22Rv1 (cell line): ENCODE measurements at regions not wholly inside any gene's neighbourhood (a gene's known extent, or its start where the extent isn't known, plus 50 kb on each side); places are given as distances from the start of the nearest gene placed in this dataset.

ENCODE experiments used
- ZFX ChIP-seq: fragments of 450-650 bp; IDR thresholded peaks from 2 replicates; pipeline ENCODE4 v1.6.1; 2017; ENCODE audit warnings: antibody characterized with exemption, borderline replicate concordance
- TF ChIP-seq, protein P1 (sequence below): fragments of 450-650 bp; IDR thresholded peaks from 2 replicates; pipeline ENCODE4 v1.5.1; 2017; ENCODE audit warnings: mild to moderate bottlenecking

DNA sequence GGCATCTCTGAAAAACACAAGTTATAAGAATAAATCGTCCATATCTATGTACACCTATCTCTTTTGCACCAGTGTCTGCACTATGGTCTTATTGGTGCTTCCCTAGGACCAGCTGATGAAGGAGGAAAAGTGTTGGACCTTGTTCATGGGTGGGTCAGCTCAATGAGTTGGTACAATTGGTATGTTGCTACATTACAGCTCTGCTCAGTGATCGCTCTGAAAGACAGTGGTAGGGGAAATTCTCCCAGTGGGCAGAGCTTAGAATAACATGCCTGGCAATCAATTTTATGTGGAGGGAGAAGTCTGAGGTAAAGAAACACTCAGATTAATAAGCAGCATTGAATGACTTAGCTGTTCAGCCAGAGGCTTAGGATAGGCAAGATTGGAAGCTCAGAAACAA lies 138.7 kb upstream of the KL start:
- TF ChIP-seq, protein P1, sequence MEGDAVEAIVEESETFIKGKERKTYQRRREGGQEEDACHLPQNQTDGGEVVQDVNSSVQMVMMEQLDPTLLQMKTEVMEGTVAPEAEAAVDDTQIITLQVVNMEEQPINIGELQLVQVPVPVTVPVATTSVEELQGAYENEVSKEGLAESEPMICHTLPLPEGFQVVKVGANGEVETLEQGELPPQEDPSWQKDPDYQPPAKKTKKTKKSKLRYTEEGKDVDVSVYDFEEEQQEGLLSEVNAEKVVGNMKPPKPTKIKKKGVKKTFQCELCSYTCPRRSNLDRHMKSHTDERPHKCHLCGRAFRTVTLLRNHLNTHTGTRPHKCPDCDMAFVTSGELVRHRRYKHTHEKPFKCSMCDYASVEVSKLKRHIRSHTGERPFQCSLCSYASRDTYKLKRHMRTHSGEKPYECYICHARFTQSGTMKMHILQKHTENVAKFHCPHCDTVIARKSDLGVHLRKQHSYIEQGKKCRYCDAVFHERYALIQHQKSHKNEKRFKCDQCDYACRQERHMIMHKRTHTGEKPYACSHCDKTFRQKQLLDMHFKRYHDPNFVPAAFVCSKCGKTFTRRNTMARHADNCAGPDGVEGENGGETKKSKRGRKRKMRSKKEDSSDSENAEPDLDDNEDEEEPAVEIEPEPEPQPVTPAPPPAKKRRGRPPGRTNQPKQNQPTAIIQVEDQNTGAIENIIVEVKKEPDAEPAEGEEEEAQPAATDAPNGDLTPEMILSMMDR: no peak
- no peak for TF ChIP-seq ZFX
